Uterus (tissue), 3 donors: ENCODE measurements at regions not wholly inside any gene's neighbourhood (a gene's known extent, or its start where the extent isn't known, plus 50 kb on each side); places are given as distances from the start of the nearest gene placed in this dataset. TPM values are rescaled to one million over a fixed set of nuclear protein-coding genes. Genes with fewer than 3 reads are reported as not detected.

Experiments
- DNase-seq, 2 donors: peaks; one replicate each; pipeline ENCODE4 v3.0.0-alpha.2; 2019 to 2020
- H3K27ac ChIP-seq, 2 donors: fragments of 200-600 bp; sonication (generic); 1 replicate in 1 of 2; 2 replicates in 1 of 2; pipeline ENCODE4 v1.5.1; 2016 to 2018
- H3K27me3 ChIP-seq, 2 donors: fragments of 200-600 bp; sonication (generic); one replicate each; pipeline ENCODE4 v1.5.1; 2018 to 2019; ENCODE audit warnings: control low read depth in 1 of 2
- H3K36me3 ChIP-seq, 2 donors: fragments of 200-600 bp; sonication (generic); one replicate each; pipeline ENCODE4 v1.5.1; 2019; ENCODE audit warnings: control low read depth in 1 of 2
- H3K4me1 ChIP-seq, 2 donors: fragments of 200-600 bp; sonication (generic); one replicate each; pipeline ENCODE4 v1.5.1; 2018 to 2019; ENCODE audit warnings: control low read depth in 1 of 2
- H3K4me3 ChIP-seq, 2 donors: fragments of 200-600 bp; sonication (generic); 1 replicate in 1 of 2; 2 replicates in 1 of 2; pipeline ENCODE4 v1.5.1; 2018 to 2019; ENCODE audit warnings: mild to moderate bottlenecking in 1 of 2
- H3K9me3 ChIP-seq, 2 donors: fragments of 200-600 bp; sonication (generic); one replicate each; pipeline ENCODE4 v1.5.1; 2019; ENCODE audit warnings: control low read depth in 1 of 2
- POLR2A ChIP-seq, 2 donors: fragments of 450-650 bp; IDR thresholded peaks; one replicate each; pipeline ENCODE4 v1.6.1; 2016; ENCODE audit warnings: antibody characterized with exemption in 2 of 2, mild to moderate bottlenecking in 1 of 2, moderate library complexity in 1 of 2
- intact Hi-C: fragments of 100-400 bp; cut with DNase I; formaldehyde crosslinking; loops from one replicate; pipeline ENCODE4 v1.15.1; 2023; ENCODE audit warnings: low total_unique reads
- small RNA-seq: library from RNA; depleted of rRNA; stranded (forward); fragments of <200 nt; gene quantifications from one replicate; pipeline ENCODE3, GENCODE V24; 2016
- TF ChIP-seq, protein P1 (sequence below), 4 experiments: fragments of 200-600 bp in 2 of 4; fragments of 450-650 bp in 2 of 4; sonication (generic) in 2 of 4; IDR thresholded peaks; one replicate each; pipeline ENCODE4 v1.5.1; 2016 to 2019; ENCODE audit warnings: antibody characterized with exemption in 4 of 4, mild to moderate bottlenecking in 2 of 4, moderate library complexity in 1 of 4
- donor health status: DM: yes; HTN: yes; CAD: no.

DNA sequence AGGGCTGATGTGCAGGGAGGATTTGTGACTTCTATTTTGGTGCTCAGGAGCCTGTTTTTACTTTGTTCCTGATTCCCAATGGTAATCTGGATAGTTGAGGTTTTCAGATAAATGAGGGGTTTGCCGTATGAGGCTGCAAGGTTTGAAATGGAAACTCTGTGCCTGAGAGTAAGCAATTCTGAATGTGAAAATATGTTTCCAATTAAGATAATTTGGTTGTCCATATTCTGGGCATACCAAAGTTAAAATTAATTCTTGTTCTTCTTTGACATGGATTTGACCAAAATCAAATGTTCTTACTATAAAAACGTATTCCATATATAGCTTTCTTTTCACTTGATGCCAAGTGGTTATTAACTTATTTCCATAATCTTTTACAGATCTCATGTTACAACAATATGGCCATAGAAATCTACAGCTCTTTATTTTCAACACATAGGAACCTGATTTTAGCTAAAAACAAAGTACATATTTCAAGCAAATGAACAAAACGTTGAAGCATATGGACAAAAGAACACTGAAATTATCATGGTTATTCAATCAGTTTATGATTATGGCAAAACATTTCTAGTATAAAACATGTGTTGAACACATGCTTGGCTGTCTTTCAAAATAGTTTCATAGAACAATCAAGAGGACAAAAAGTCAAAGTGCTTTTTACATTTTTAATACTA lies 63.4 kb upstream of the ARHGAP28 start:
- no peaks in the 10 kb centered on the region for H3K4me1 ChIP-seq
- H3K27ac ChIP-seq = no peak overlapping the region
- no peak for TF ChIP-seq POLR2A (IDR thresholded peaks at IDR 0.05)
- TF ChIP-seq, protein P1, sequence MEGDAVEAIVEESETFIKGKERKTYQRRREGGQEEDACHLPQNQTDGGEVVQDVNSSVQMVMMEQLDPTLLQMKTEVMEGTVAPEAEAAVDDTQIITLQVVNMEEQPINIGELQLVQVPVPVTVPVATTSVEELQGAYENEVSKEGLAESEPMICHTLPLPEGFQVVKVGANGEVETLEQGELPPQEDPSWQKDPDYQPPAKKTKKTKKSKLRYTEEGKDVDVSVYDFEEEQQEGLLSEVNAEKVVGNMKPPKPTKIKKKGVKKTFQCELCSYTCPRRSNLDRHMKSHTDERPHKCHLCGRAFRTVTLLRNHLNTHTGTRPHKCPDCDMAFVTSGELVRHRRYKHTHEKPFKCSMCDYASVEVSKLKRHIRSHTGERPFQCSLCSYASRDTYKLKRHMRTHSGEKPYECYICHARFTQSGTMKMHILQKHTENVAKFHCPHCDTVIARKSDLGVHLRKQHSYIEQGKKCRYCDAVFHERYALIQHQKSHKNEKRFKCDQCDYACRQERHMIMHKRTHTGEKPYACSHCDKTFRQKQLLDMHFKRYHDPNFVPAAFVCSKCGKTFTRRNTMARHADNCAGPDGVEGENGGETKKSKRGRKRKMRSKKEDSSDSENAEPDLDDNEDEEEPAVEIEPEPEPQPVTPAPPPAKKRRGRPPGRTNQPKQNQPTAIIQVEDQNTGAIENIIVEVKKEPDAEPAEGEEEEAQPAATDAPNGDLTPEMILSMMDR (IDR thresholded peaks at IDR 0.05) = no peak
- intact Hi-C loops = no loop called here
- no peak overlapping the region for H3K4me3 ChIP-seq
- no peaks in the 10 kb centered on the region for H3K36me3 ChIP-seq
- no peaks in the 10 kb centered on the region for H3K9me3 ChIP-seq
- DNase-seq = no peak
- no peaks in the 10 kb centered on the region for H3K27me3 ChIP-seq

GRCh38 chr18:6668836-6669235 lies 60.7 kb upstream of the ARHGAP28 start:
- no peak for DNase-seq
- TF ChIP-seq POLR2A (IDR thresholded peaks at IDR 0.05) = no peak
- TF ChIP-seq, protein P1 (IDR thresholded peaks at IDR 0.05) = no peak
- Histone ChIP-seq H3K4me1 (no peaks in the 10 kb centered on the region), H3K4me3 (no peak overlapping the region), H3K36me3 (no peaks in the 10 kb centered on the region), H3K27ac (no peak overlapping the region), H3K9me3 (no peaks in the 10 kb centered on the region), H3K27me3 (no peaks in the 10 kb centered on the region)
- intact Hi-C loops = no loop called here

- Histone ChIP-seq H3K4me1 (no peaks in the 10 kb centered on the region), H3K4me3 (no peak overlapping the region), H3K27ac (no peak overlapping the region), H3K27me3 (no peaks in the 10 kb centered on the region), H3K9me3 (no peaks in the 10 kb centered on the region), H3K36me3 (no peaks in the 10 kb centered on the region)
- DNase-seq = no peak
- intact Hi-C loops = no loop called here
- no peak for TF ChIP-seq POLR2A (IDR thresholded peaks at IDR 0.05)
These were observed 56.7 kb upstream of the ARHGAP28 start for GRCh38 chr18:6672821-6673308.

DNA sequence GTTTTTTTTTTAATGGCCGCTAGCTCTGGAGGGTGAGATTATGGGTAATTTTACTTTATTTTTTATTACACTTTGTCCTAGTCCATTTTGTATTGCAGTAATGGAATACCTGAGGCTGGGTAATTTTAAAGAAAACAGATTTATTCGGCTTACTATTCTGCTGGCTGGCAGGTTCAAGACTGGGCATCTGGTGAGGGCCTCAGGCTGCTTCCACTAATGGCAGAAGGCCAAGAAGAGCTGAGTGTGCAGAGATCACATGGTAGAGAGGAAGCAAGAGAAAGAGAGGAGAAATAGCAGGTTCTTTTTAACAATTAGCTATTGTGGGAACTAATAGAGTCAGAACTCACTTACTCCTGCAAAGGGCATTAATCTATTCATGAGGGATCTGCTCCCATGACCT lies 52.4 kb upstream of the ARHGAP28 start:
- Histone ChIP-seq H3K9me3 (no peaks in the 10 kb centered on the region), H3K27ac (no peak overlapping the region), H3K4me3 (no peak overlapping the region), H3K4me1 (no peaks in the 10 kb centered on the region), H3K27me3 (no peaks in the 10 kb centered on the region), H3K36me3 (no peaks in the 10 kb centered on the region)
- DNase-seq = no peak
- TF ChIP-seq POLR2A (IDR thresholded peaks at IDR 0.05) = no peak
- TF ChIP-seq, protein P1 (IDR thresholded peaks at IDR 0.05) = no peak
- intact Hi-C loops = no loop called here

GRCh38 chr18:6679201-6679600 lies 50.3 kb upstream of the ARHGAP28 start:
- Histone ChIP-seq H3K27ac (no peak overlapping the region), H3K9me3 (no peaks in the 10 kb centered on the region), H3K4me1 (no peaks in the 10 kb centered on the region), H3K36me3 (no peaks in the 10 kb centered on the region), H3K27me3 (no peaks in the 10 kb centered on the region), H3K4me3 (no peak overlapping the region)
- intact Hi-C loops = no loop called here
- no peak for DNase-seq
- TF ChIP-seq, protein P1 (IDR thresholded peaks at IDR 0.05) = no peak
- TF ChIP-seq POLR2A (IDR thresholded peaks at IDR 0.05) = no peak

Small RNA genes lying in the stretch of these regions (small RNA-seq; reads per million reads assigned to genes)
- not detected for gene RN7SL282P
